BJ (cell line): ENCODE measurements at regions not wholly inside any gene's neighbourhood (a gene's known extent, or its start where the extent isn't known, plus 50 kb on each side); places are given as distances from the start of the nearest gene placed in this dataset.

ENCODE experiments used
- CTCF ChIA-PET: fragments of 350-600 bp; formaldehyde crosslinking; extraction: SDS; loops from one replicate; lab custom pipeline; 2021; ENCODE audit warnings: antibody characterized with exemption, inconsistent platforms; lab: Yijun Ruan, JAX
- POLR2A ChIA-PET: fragments of 300-600 bp; sonication (Branson Sonifier 250); formaldehyde crosslinking; extraction: SDS; loops from one replicate; lab custom pipeline; 2021; ENCODE audit warnings: antibody characterized with exemption; lab: Charles Lee
- DNase-seq: peaks from one replicate; pipeline ENCODE4 v3.0.0-alpha.2; 2011; ENCODE audit warnings: low read depth
- H3K27me3 ChIP-seq: 2 replicates; pipeline ENCODE4 v1.6.0; 2011; ENCODE audit warnings: low read length; ENCODE audit not compliant: control insufficient read depth, insufficient read depth
- H3K36me3 ChIP-seq: 2 replicates; pipeline ENCODE4 v1.5.1; 2011; ENCODE audit warnings: low read length; ENCODE audit not compliant: control insufficient read depth, insufficient read depth
- H3K4me3 ChIP-seq: 2 replicates; pipeline ENCODE4 v1.5.1; 2011; ENCODE audit warnings: low read depth, mild to moderate bottlenecking, control low read depth, low read length
- TF ChIP-seq, protein P1 (sequence below): IDR thresholded peaks from 2 replicates; pipeline ENCODE4 v1.5.1; 2011; ENCODE audit warnings: low read depth, mild to moderate bottlenecking, control low read depth, inconsistent platforms, low read length, moderate library complexity; ENCODE audit not compliant: insufficient read depth

GRCh38 chr2:234419726-234420125 lies 77.2 kb downstream of the ARL4C start:
- POLR2A ChIA-PET: no interaction called here
- DNase-seq: no peak
- CTCF ChIA-PET: no interaction called here
- Histone ChIP-seq H3K36me3 (no peaks in the 10 kb centered on the region), H3K4me3 (no peak overlapping the region), H3K27me3 (no peaks in the 10 kb centered on the region)
- TF ChIP-seq, protein P1, sequence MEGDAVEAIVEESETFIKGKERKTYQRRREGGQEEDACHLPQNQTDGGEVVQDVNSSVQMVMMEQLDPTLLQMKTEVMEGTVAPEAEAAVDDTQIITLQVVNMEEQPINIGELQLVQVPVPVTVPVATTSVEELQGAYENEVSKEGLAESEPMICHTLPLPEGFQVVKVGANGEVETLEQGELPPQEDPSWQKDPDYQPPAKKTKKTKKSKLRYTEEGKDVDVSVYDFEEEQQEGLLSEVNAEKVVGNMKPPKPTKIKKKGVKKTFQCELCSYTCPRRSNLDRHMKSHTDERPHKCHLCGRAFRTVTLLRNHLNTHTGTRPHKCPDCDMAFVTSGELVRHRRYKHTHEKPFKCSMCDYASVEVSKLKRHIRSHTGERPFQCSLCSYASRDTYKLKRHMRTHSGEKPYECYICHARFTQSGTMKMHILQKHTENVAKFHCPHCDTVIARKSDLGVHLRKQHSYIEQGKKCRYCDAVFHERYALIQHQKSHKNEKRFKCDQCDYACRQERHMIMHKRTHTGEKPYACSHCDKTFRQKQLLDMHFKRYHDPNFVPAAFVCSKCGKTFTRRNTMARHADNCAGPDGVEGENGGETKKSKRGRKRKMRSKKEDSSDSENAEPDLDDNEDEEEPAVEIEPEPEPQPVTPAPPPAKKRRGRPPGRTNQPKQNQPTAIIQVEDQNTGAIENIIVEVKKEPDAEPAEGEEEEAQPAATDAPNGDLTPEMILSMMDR: no peak

DNA sequence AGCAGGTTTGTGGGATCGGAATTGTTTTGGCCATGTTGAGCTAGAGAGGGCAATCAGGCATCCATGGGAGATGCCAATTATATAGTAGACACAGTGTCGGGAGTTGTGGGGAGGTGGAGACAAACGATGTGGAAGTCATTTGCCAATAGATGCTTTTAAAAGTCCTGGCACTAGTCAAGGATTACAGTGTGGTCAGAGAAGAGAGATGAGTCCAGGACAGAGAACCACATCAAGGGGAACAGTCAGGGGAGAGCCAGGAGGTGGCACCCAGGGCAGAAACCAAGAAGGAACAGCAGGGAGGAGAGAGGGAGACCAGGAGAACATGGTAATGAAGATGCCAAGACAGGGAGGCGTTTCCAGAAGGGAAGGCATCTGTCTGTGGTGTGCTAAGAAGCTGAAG lies 81.2 kb downstream of the ARL4C start:
- H3K4me3 ChIP-seq: no peak overlapping the region
- ChIA-PET CTCF (no interaction called here), POLR2A (no interaction called here)
- TF ChIP-seq, protein P1: no peak
- no peaks in the 10 kb centered on the region for H3K36me3 ChIP-seq
- DNase-seq: no peak
- H3K27me3 ChIP-seq: no peaks in the 10 kb centered on the region

DNA sequence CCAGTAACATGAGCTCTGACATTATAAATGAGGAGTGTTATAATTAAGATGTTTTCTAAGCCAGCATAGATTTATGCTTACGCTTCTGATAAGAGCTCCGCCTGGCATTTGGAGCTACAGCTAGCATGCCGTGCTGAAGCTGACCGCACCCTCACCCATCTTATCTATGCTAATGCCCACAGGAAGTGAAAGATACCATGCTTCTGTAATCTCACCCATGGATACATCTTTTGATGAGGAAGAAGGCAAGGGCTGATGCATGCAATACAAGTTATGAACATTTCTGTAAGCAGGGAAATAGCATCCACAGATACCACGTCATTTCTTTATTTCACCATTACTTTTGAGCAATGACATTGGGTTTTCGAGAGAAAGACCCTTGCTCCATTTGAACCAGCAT lies 82.3 kb downstream of the ARL4C start:
- POLR2A ChIA-PET: no interaction called here
- DNase-seq: no peak
- Histone ChIP-seq H3K4me3 (no peak overlapping the region), H3K36me3 (no peaks in the 10 kb centered on the region), H3K27me3 (no peaks in the 10 kb centered on the region)
- TF ChIP-seq, protein P1: no peak
- CTCF ChIA-PET: no interaction called here

GRCh38 chr2:234412726-234413125 lies 84.2 kb downstream of the ARL4C start:
- DNase-seq: no peak
- H3K36me3 ChIP-seq: no peaks in the 10 kb centered on the region
- ChIA-PET CTCF (interaction anchor here (1.1 kb wide), 1 partner anchor 9 kb away, joined by 3 read pairs; no protein-coding TSS in a partner anchor), POLR2A (no interaction called here)
- H3K27me3 ChIP-seq: no peaks in the 10 kb centered on the region
- TF ChIP-seq, protein P1: no peak
- no peak overlapping the region for H3K4me3 ChIP-seq

GRCh38 chr2:234411793-234412192 lies 85.1 kb downstream of the ARL4C start:
- CTCF ChIA-PET: interaction anchor here (1.1 to 1.7 kb wide), 2 partner anchors 8 to 276 kb away, joined by 3 to 4 read pairs; no protein-coding TSS in a partner anchor
- TF ChIP-seq, protein P1: no peak
- POLR2A ChIA-PET: no interaction called here

More at GRCh38 chr2:234411793-234412192, 85.1 kb downstream of the ARL4C start:
- no peak for DNase-seq
- no peaks in the 10 kb centered on the region for H3K36me3 ChIP-seq
- H3K4me3 ChIP-seq: no peak overlapping the region
- H3K27me3 ChIP-seq: no peaks in the 10 kb centered on the region
